ENCODE measurements at regions not wholly inside any gene's neighbourhood (a gene's known extent, or its start where the extent isn't known, plus 50 kb on each side); places are given as distances from the start of the nearest gene placed in this dataset.

- no peak for DNase-seq
These were observed 192.4 kb upstream of the CSF3R start for GRCh38 chr1:36675106-36675505.

GRCh38 chr1:36673202-36673601 is 190.5 kb upstream of the CSF3R start:
- DNase-seq, result no peak

- DNase-seq, result no peak
These were observed 186.5 kb upstream of the CSF3R start for GRCh38 chr1:36669262-36669661.

GRCh38 chr1:36667836-36668235 is 185.1 kb upstream of the CSF3R start:
- no peak for DNase-seq

- no peak for DNase-seq
These were observed 184.5 kb upstream of the CSF3R start for GRCh38 chr1:36667256-36667655.

GRCh38 chr1:36665478-36666080 is 182.9 kb upstream of the CSF3R start:
- no peak for DNase-seq

- no peak for DNase-seq
These were observed 182.0 kb upstream of the CSF3R start for GRCh38 chr1:36664571-36665287.

- DNase-seq, result no peak
These were observed 181.2 kb upstream of the CSF3R start for GRCh38 chr1:36663772-36664430.

GRCh38 chr1:36658838-36659237 is 176.1 kb upstream of the CSF3R start:
- DNase-seq, result no peak

- no peak for DNase-seq
These were observed 175.1 kb upstream of the CSF3R start for GRCh38 chr1:36657826-36658225.

- DNase-seq, result no peak
These were observed 174.1 kb upstream of the CSF3R start for GRCh38 chr1:36656838-36657237.

GRCh38 chr1:36656271-36656670 is 173.6 kb upstream of the CSF3R start:
- DNase-seq, result no peak

- DNase-seq, result no peak
These were observed 171.9 kb upstream of the CSF3R start for GRCh38 chr1:36654586-36654985.

- no peak for DNase-seq
These were observed 171.1 kb upstream of the CSF3R start for GRCh38 chr1:36653850-36654249.

GRCh38 chr1:36652586-36652985 is 169.9 kb upstream of the CSF3R start:
- DNase-seq, result no peak

GRCh38 chr1:36652011-36652410 is 169.3 kb upstream of the CSF3R start:
- DNase-seq, result no peak

GRCh38 chr1:36651176-36651910 is 168.6 kb upstream of the CSF3R start:
- no peak for DNase-seq

- DNase-seq, result peak; percentile 15
These were observed 167.7 kb upstream of the CSF3R start for GRCh38 chr1:36650200-36651065.

- DNase-seq, result no peak
These were observed 163.2 kb upstream of the CSF3R start for GRCh38 chr1:36645867-36646266.

- no peak for DNase-seq
These were observed 161.8 kb upstream of the CSF3R start for GRCh38 chr1:36644556-36644955.

- DNase-seq, result no peak
These were observed 160.9 kb upstream of the CSF3R start for GRCh38 chr1:36643371-36644270.
